ENCODE measurements at regions not wholly inside any gene's neighbourhood (a gene's known extent, or its start where the extent isn't known, plus 50 kb on each side); places are given as distances from the start of the nearest gene placed in this dataset.

DNA sequence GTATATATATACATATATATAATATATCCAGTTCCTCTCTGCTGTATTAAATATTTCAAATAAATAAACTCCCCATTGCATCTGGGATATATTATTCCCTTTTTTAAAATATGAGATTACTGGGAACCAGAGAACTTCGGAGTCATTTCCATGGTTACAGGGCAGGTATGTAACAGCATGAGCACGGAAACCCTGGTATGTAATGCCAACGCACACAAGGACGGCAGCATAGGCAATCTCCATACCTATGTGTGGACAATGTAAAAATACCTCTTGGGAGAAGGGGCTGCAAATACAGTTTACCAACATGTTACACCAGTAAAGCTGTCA lies 62.8 kb downstream of the NUDT10 start:
- H3K4me1 ChIP-seq (ENCODE audit: insufficient read depth, low read length, poor library complexity, severe bottlenecking): no peaks in the 10 kb centered on the region
- POLR2A ChIA-PET (ENCODE audit: low non-redundant PET): no interaction called here
- H3K4me3 ChIP-seq (ENCODE audit: low read depth, low read length, poor library complexity, severe bottlenecking): peak overlapping the region; percentile 59
- CTCF ChIA-PET: no interaction called here
- DNase-seq (ENCODE audit: low spot score): no peak
- no peaks in the 10 kb centered on the region for H3K27me3 ChIP-seq (replicated peaks; ENCODE audit: insufficient read depth, low read depth, low read length, poor library complexity)
- no peak overlapping the region for H3K27ac ChIP-seq (ENCODE audit: low read depth, low read length, poor library complexity, severe bottlenecking)
- no TSS peak for BruUV-seq (replicated peaks)
- no peak for TF ChIP-seq EZH2 (IDR thresholded peaks at IDR 0.05; ENCODE audit: borderline replicate concordance, low read depth, low read length, poor library complexity, severe bottlenecking)
- TF ChIP-seq, protein P1, sequence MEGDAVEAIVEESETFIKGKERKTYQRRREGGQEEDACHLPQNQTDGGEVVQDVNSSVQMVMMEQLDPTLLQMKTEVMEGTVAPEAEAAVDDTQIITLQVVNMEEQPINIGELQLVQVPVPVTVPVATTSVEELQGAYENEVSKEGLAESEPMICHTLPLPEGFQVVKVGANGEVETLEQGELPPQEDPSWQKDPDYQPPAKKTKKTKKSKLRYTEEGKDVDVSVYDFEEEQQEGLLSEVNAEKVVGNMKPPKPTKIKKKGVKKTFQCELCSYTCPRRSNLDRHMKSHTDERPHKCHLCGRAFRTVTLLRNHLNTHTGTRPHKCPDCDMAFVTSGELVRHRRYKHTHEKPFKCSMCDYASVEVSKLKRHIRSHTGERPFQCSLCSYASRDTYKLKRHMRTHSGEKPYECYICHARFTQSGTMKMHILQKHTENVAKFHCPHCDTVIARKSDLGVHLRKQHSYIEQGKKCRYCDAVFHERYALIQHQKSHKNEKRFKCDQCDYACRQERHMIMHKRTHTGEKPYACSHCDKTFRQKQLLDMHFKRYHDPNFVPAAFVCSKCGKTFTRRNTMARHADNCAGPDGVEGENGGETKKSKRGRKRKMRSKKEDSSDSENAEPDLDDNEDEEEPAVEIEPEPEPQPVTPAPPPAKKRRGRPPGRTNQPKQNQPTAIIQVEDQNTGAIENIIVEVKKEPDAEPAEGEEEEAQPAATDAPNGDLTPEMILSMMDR (conservative IDR thresholded peaks at IDR 0.05; ENCODE audit: low read depth, low read length): no peak; the same call in 1 of the 2 replicates
- intact Hi-C loops (cut with micrococcal nuclease; ENCODE audit: unreplicated experiment): no loop called here
- no peaks in the 10 kb centered on the region for H3K9me3 ChIP-seq (ENCODE audit: low read depth, low read length, poor library complexity, severe bottlenecking)
- H3K36me3 ChIP-seq (ENCODE audit: insufficient read depth, low read length, poor library complexity, severe bottlenecking): no peaks in the 10 kb centered on the region
